ENCODE measurements at regions not wholly inside any gene's neighbourhood (a gene's known extent, or its start where the extent isn't known, plus 50 kb on each side); places are given as distances from the start of the nearest gene placed in this dataset.

- no peak for DNase-seq (ENCODE audit: low spot score)
Measured at GRCh38 chr9:99366183-99366582, 144.1 kb downstream of the SEC61B start.

GRCh38 chr9:99366621-99367020 is 144.5 kb downstream of the SEC61B start:
- DNase-seq (ENCODE audit: low spot score): no peak

- DNase-seq (ENCODE audit: low spot score): no peak
Measured at GRCh38 chr9:99368341-99369326, 146.6 kb downstream of the SEC61B start.

GRCh38 chr9:99369327-99369722 is 147.2 kb downstream of the SEC61B start:
- no peak for DNase-seq (ENCODE audit: low spot score)

GRCh38 chr9:99370376-99370775 is 148.3 kb downstream of the SEC61B start:
- DNase-seq (ENCODE audit: low spot score): no peak

- DNase-seq (ENCODE audit: low spot score): no peak
Measured at GRCh38 chr9:99371376-99371775, 149.3 kb downstream of the SEC61B start.

- no peak for DNase-seq (ENCODE audit: low spot score)
Measured at GRCh38 chr9:99373912-99374311, 151.8 kb downstream of the SEC61B start.

- DNase-seq (ENCODE audit: low spot score): no peak
Measured at GRCh38 chr9:99374793-99375192, 152.7 kb downstream of the SEC61B start.

GRCh38 chr9:99375481-99375880 is 153.4 kb downstream of the SEC61B start:
- DNase-seq (ENCODE audit: low spot score): no peak

- DNase-seq (ENCODE audit: low spot score): no peak
Measured at GRCh38 chr9:99377790-99378775, 156.0 kb downstream of the SEC61B start.

GRCh38 chr9:99383536-99383935 is 161.5 kb downstream of the SEC61B start:
- no peak for DNase-seq (ENCODE audit: low spot score)

- DNase-seq (ENCODE audit: low spot score): no peak
Measured at GRCh38 chr9:99385215-99385614, 163.1 kb downstream of the SEC61B start.

GRCh38 chr9:99385814-99386279 is 163.8 kb downstream of the SEC61B start:
- no peak for DNase-seq (ENCODE audit: low spot score)

GRCh38 chr9:99387431-99387830 is 165.3 kb downstream of the SEC61B start:
- DNase-seq (ENCODE audit: low spot score): no peak

- no peak for DNase-seq (ENCODE audit: low spot score)
Measured at GRCh38 chr9:99389087-99390033, 167.3 kb downstream of the SEC61B start.

GRCh38 chr9:99391937-99392594 is 170.0 kb downstream of the SEC61B start:
- DNase-seq (ENCODE audit: low spot score): no peak

- DNase-seq (ENCODE audit: low spot score): no peak
Measured at GRCh38 chr9:99392986-99393385, 170.9 kb downstream of the SEC61B start.

GRCh38 chr9:99393993-99394392 is 171.9 kb downstream of the SEC61B start:
- no peak for DNase-seq (ENCODE audit: low spot score)

GRCh38 chr9:99398241-99398640 is 176.2 kb downstream of the SEC61B start:
- no peak for DNase-seq (ENCODE audit: low spot score)

GRCh38 chr9:99399474-99399873 is 177.4 kb downstream of the SEC61B start:
- DNase-seq (ENCODE audit: low spot score): no peak

All from CD4-positive, alpha-beta T cell treated with Interleukin-6 at 100 ng/mL for 8 hours (primary cell).